OCI-LY3 (cell line): ENCODE measurements at regions not wholly inside any gene's neighbourhood (a gene's known extent, or its start where the extent isn't known, plus 50 kb on each side); places are given as distances from the start of the nearest gene placed in this dataset.

Source experiments
- H2AFZ ChIP-seq: fragments of 200-600, 300-600 bp; shearing (Covaris generic); 2 replicates; pipeline ENCODE4 v1.6.0; 2014; ENCODE audit warnings: antibody characterized with exemption, low read depth, low read length
- H3K27ac ChIP-seq: fragments of 200-600, 300-600 bp; sonication (generic); 2 replicates; pipeline ENCODE4 v1.5.1; 2014; ENCODE audit warnings: mild to moderate bottlenecking, low read length, moderate library complexity, mixed read lengths
- H3K27me3 ChIP-seq: fragments of 200-600, 300-600 bp; sonication (generic); 2 replicates; pipeline ENCODE4 v1.6.1; 2014; ENCODE audit warnings: low read depth, low read length, mixed read lengths
- H3K36me3 ChIP-seq: fragments of 200-600, 300-600 bp; sonication (generic); replicated peaks from 2 replicates; pipeline ENCODE3; 2014; ENCODE audit warnings: low read depth, low read length, mixed read lengths
- H3K4me1 ChIP-seq: fragments of 300-600, 200-600 bp; sonication (generic); 2 replicates; pipeline ENCODE4 v1.6.1; 2014; ENCODE audit warnings: low read length, mixed read lengths
- H3K4me2 ChIP-seq: fragments of 200-600, 300-600 bp; sonication (generic); 2 replicates; pipeline ENCODE4 v1.6.1; 2014; ENCODE audit warnings: low read length, mixed read lengths
- H3K4me3 ChIP-seq: fragments of 300-600, 200-600 bp; sonication (generic); 2 replicates; pipeline ENCODE4 v1.5.1; 2014; ENCODE audit warnings: antibody characterized with exemption, mild to moderate bottlenecking, low read length, moderate library complexity
- H3K79me2 ChIP-seq: fragments of 300-600, 200-600 bp; shearing (Covaris generic); 2 replicates; pipeline ENCODE4 v1.6.1; 2014; ENCODE audit warnings: mild to moderate bottlenecking, low read length, mixed read lengths
- H3K9ac ChIP-seq: fragments of 300-600, 200-600 bp; shearing (Covaris generic); 2 replicates; pipeline ENCODE4 v1.6.0; 2014; ENCODE audit warnings: mild to moderate bottlenecking, low read length, moderate library complexity
- H3K9me3 ChIP-seq: fragments of 200-600, 300-600 bp; shearing (Covaris generic); 2 replicates; pipeline ENCODE4 v1.6.1; 2014; ENCODE audit warnings: low read length, mixed read lengths; ENCODE audit not compliant: insufficient read depth
- H4K20me1 ChIP-seq: fragments of 200-600, 300-600 bp; sonication (generic); 2 replicates; pipeline ENCODE4 v1.6.1; 2016; ENCODE audit warnings: low read length, mixed read lengths; ENCODE audit not compliant: insufficient read depth
- CTCF ChIP-seq: fragments of 200-600, 300-600 bp; sonication (generic); IDR thresholded peaks from 2 replicates; pipeline ENCODE4 v1.5.1; 2014; ENCODE audit warnings: antibody characterized with exemption, low read length, low read depth
- EZH2phosphoT487 ChIP-seq: fragments of 200-600 bp; shearing (Covaris generic); IDR thresholded peaks from 2 replicates; pipeline ENCODE4 v1.6.1; 2018; ENCODE audit warnings: antibody characterized with exemption, mixed run types, low read depth

DNA sequence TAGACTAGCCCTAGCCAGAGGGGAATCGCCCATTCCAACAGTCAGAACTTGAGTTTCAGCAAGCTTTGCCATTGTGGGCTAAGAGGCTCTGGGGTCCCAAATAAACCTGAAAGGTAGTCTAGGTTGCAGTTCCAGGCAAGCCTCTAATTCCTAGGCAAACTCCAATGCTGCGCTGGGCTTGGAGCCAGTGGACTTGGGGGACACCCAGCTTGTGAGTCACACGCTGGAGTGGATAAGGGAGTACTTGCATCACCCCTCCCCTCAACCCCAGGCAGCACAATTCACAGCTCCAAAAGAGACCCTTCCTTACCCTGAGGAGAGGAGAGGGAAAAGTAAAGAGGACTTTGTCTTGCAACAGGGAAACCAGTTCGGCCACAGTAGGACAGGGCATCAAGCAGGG lies 105.2 kb upstream of the DPPA4 start:
- no peaks in the 10 kb centered on the region for H4K20me1 ChIP-seq
- H3K79me2 ChIP-seq: no peaks in the 10 kb centered on the region
- H3K9me3 ChIP-seq: no peaks in the 10 kb centered on the region
- no peak overlapping the region for H3K4me3 ChIP-seq
- TF ChIP-seq EZH2phosphoT487: no peak
- no peak for TF ChIP-seq CTCF
- H3K27ac ChIP-seq: no peak overlapping the region
- no peak overlapping the region for H3K4me2 ChIP-seq
- no peaks in the 10 kb centered on the region for H3K27me3 ChIP-seq
- no peaks in the 10 kb centered on the region for H3K4me1 ChIP-seq
- H3K36me3 ChIP-seq: no peaks in the 10 kb centered on the region
- no peak overlapping the region for H2AFZ ChIP-seq
- H3K9ac ChIP-seq: no peak overlapping the region

- Histone ChIP-seq H4K20me1 (no peaks in the 10 kb centered on the region), H3K9me3 (no peaks in the 10 kb centered on the region), H3K4me1 (no peaks in the 10 kb centered on the region), H3K4me2 (no peak overlapping the region), H2AFZ (no peak overlapping the region), H3K4me3 (no peak overlapping the region), H3K27me3 (no peaks in the 10 kb centered on the region), H3K9ac (no peak overlapping the region), H3K36me3 (no peaks in the 10 kb centered on the region), H3K79me2 (no peaks in the 10 kb centered on the region), H3K27ac (no peak overlapping the region)
- TF ChIP-seq EZH2phosphoT487 (no peak), CTCF (no peak)
Measured at GRCh38 chr3:109440353-109440752, 103.0 kb upstream of the DPPA4 start.

GRCh38 chr3:109432833-109433232 lies 95.5 kb upstream of the DPPA4 start:
- Histone ChIP-seq H3K4me2 (no peak overlapping the region), H3K4me1 (no peaks in the 10 kb centered on the region), H3K27me3 (no peaks in the 10 kb centered on the region), H3K79me2 (no peaks in the 10 kb centered on the region), H3K27ac (no peak overlapping the region), H3K4me3 (no peak overlapping the region), H3K36me3 (no peaks in the 10 kb centered on the region), H3K9me3 (no peaks in the 10 kb centered on the region), H2AFZ (no peak overlapping the region), H3K9ac (no peak overlapping the region), H4K20me1 (no peaks in the 10 kb centered on the region)
- no peak for TF ChIP-seq EZH2phosphoT487

DNA sequence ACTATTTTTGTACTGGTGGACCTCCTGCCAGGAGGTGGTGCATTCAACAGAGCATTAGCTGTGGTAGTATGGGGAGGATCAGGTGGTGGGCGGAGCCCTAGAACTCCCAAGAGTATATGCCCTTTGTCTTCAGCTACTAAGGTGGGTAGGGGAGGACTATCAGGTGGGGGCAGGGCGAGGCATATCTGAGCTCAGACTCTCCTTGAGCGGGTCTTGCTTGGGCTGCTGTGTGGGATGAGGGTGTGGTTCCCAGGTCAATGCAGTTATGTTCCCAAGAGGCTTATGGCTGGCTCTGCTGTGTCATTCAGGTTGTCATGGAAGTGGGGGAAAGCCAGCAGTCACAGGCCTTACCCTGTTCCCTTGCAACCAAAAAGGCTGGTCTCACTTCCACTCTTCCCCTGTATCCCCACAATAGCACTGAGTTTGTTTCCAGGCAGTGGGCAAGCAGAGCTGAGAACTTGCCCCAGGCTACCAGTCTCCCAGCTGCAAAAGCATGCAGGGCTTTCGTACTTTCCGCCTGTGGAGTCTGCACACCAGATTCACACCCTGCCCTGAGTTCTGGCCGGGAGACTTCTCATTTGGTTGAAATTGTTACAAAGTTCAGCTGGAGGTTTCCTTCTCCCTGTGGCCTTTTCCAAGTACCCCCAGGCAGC lies 93.7 kb upstream of the DPPA4 start:
- H3K4me2 ChIP-seq: no peak overlapping the region
- no peaks in the 10 kb centered on the region for H3K36me3 ChIP-seq
- H3K4me1 ChIP-seq: no peaks in the 10 kb centered on the region
- H3K9me3 ChIP-seq: no peaks in the 10 kb centered on the region
- no peaks in the 10 kb centered on the region for H3K79me2 ChIP-seq
- H4K20me1 ChIP-seq: no peaks in the 10 kb centered on the region
- H3K9ac ChIP-seq: no peak overlapping the region
- no peak overlapping the region for H2AFZ ChIP-seq
- H3K27ac ChIP-seq: no peak overlapping the region
- H3K4me3 ChIP-seq: no peak overlapping the region
- no peaks in the 10 kb centered on the region for H3K27me3 ChIP-seq
- TF ChIP-seq EZH2phosphoT487 (no peak), CTCF (no peak)

DNA sequence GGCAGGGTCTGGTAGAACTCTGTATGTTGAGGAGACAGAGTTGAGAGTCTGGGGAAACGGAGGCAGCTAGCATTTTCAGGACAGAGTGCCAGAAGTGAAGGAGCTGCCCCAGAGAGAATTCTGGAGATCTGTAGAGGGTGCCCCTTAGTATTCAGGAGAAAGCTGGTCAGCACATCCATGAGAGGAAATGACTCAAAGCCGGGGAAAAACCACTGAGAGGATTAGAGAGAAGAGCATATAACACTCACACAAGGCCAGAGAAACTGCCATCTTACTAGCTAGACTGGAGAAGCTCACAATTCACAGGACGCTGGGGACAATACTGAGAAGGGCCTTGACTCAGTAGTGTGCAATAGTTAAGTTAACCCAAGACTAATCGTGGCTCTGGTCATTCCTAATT lies 75.7 kb upstream of the DPPA4 start:
- Histone ChIP-seq H3K9ac (no peak overlapping the region), H3K4me3 (no peak overlapping the region), H3K79me2 (no peaks in the 10 kb centered on the region), H4K20me1 (no peaks in the 10 kb centered on the region), H3K36me3 (no peaks in the 10 kb centered on the region), H3K4me2 (no peak overlapping the region), H3K27me3 (no peaks in the 10 kb centered on the region), H3K9me3 (no peaks in the 10 kb centered on the region), H3K4me1 (no peaks in the 10 kb centered on the region), H2AFZ (no peak overlapping the region), H3K27ac (no peak overlapping the region)
- TF ChIP-seq CTCF: no peak
- TF ChIP-seq EZH2phosphoT487: no peak
